ENCODE measurements at regions not wholly inside any gene's neighbourhood (a gene's known extent, or its start where the extent isn't known, plus 50 kb on each side); places are given as distances from the start of the nearest gene placed in this dataset.

DNA sequence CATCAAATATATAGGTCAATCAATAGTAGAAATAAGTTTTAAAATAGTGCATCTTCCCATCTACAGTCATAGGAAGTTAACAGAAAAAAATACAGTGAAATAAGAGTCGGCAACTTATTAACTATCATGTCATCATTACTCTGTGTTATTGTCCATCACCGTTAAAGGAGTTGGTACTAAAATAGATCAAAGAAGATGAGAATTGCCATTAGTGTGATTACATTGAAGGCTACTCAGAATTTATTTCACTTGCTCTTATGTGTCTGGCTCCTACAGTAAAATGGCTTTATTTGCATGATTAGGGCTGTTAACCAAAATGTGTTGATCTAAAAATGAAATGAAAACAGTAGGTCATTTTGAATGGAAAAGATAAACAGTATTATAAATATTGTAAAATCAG is 162.5 kb upstream of the SLITRK1 start:
- H3K4me1 Mint-ChIP-seq (ENCODE audit: low read depth, unreplicated experiment): peaks cover 4% of the 10 kb centered on the region
- FAIRE-seq (no peak), DNase-seq (ENCODE audit: low read depth) (no peak)
- H3K27me3 Mint-ChIP-seq (ENCODE audit: low read depth, unreplicated experiment): no peaks in the 10 kb centered on the region
- no peaks in the 10 kb centered on the region for H3K36me3 Mint-ChIP-seq (ENCODE audit: low read depth, unreplicated experiment)
- Histone ChIP-seq H3K4me2 (ENCODE audit: low read length) (no peak overlapping the region), H2AFZ (ENCODE audit: low read depth, low read length) (no peak overlapping the region), H3K9ac (ENCODE audit: low read length) (no peak overlapping the region), H3K36me3 (ENCODE audit: insufficient read depth, low read length) (no peaks in the 10 kb centered on the region), H3K9me3 (ENCODE audit: insufficient read depth, low read depth, low read length) (no peaks in the 10 kb centered on the region), H3K4me1 (ENCODE audit: insufficient read depth, low read length) (no peaks in the 10 kb centered on the region), H4K20me1 (ENCODE audit: insufficient read depth, low read length) (no peaks in the 10 kb centered on the region), H3K4me3 (ENCODE audit: insufficient read depth, low read depth, low read length) (no peak overlapping the region), H3K79me2 (ENCODE audit: insufficient read depth, low read length) (no peaks in the 10 kb centered on the region), H3K27me3 (ENCODE audit: insufficient read depth, low read length) (no peaks in the 10 kb centered on the region), H3K27ac (ENCODE audit: low read depth, low read length) (no peak overlapping the region)
- H3K4me3 Mint-ChIP-seq (ENCODE audit: unreplicated experiment): no peak overlapping the region
- no peaks in the 10 kb centered on the region for H3K9me3 Mint-ChIP-seq (ENCODE audit: unreplicated experiment)
- TF ChIP-seq, protein P1, sequence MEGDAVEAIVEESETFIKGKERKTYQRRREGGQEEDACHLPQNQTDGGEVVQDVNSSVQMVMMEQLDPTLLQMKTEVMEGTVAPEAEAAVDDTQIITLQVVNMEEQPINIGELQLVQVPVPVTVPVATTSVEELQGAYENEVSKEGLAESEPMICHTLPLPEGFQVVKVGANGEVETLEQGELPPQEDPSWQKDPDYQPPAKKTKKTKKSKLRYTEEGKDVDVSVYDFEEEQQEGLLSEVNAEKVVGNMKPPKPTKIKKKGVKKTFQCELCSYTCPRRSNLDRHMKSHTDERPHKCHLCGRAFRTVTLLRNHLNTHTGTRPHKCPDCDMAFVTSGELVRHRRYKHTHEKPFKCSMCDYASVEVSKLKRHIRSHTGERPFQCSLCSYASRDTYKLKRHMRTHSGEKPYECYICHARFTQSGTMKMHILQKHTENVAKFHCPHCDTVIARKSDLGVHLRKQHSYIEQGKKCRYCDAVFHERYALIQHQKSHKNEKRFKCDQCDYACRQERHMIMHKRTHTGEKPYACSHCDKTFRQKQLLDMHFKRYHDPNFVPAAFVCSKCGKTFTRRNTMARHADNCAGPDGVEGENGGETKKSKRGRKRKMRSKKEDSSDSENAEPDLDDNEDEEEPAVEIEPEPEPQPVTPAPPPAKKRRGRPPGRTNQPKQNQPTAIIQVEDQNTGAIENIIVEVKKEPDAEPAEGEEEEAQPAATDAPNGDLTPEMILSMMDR (IDR thresholded peaks at IDR 0.05; ENCODE audit: insufficient read depth, low read depth, low read length): no peak
- H3K27ac Mint-ChIP-seq (ENCODE audit: unreplicated experiment): no peak overlapping the region

- Histone ChIP-seq H3K9me3 (ENCODE audit: insufficient read depth, low read depth, low read length) (no peaks in the 10 kb centered on the region), H3K4me3 (ENCODE audit: insufficient read depth, low read depth, low read length) (no peak overlapping the region), H3K36me3 (ENCODE audit: insufficient read depth, low read length) (no peaks in the 10 kb centered on the region), H3K4me2 (ENCODE audit: low read length) (no peak overlapping the region), H3K27me3 (ENCODE audit: insufficient read depth, low read length) (no peaks in the 10 kb centered on the region), H3K27ac (ENCODE audit: low read depth, low read length) (no peak overlapping the region), H3K4me1 (ENCODE audit: insufficient read depth, low read length) (no peaks in the 10 kb centered on the region), H2AFZ (ENCODE audit: low read depth, low read length) (no peak overlapping the region), H4K20me1 (ENCODE audit: insufficient read depth, low read length) (no peaks in the 10 kb centered on the region), H3K79me2 (ENCODE audit: insufficient read depth, low read length) (no peaks in the 10 kb centered on the region), H3K9ac (ENCODE audit: low read length) (no peak overlapping the region)
- Mint-ChIP-seq H3K4me3 (ENCODE audit: unreplicated experiment) (no peak overlapping the region), H3K27ac (ENCODE audit: unreplicated experiment) (no peak overlapping the region), H3K36me3 (ENCODE audit: low read depth, unreplicated experiment) (no peaks in the 10 kb centered on the region), H3K27me3 (ENCODE audit: low read depth, unreplicated experiment) (no peaks in the 10 kb centered on the region), H3K9me3 (ENCODE audit: unreplicated experiment) (no peaks in the 10 kb centered on the region), H3K4me1 (ENCODE audit: low read depth, unreplicated experiment) (peaks cover 8% of the 10 kb centered on the region)
- DNase-seq (ENCODE audit: low read depth) (no peak), FAIRE-seq (no peak)
- TF ChIP-seq, protein P1 (IDR thresholded peaks at IDR 0.05; ENCODE audit: insufficient read depth, low read depth, low read length): no peak
- no peak for TF ChIP-seq EZH2 (IDR thresholded peaks at IDR 0.05; ENCODE audit: insufficient read depth, low read length)
Observed at GRCh38 chr13:84038001-84038400, 155.7 kb upstream of the SLITRK1 start.

GRCh38 chr13:84032116-84032515 is 149.8 kb upstream of the SLITRK1 start:
- peaks cover 3% of the 10 kb centered on the region for H3K4me1 Mint-ChIP-seq (ENCODE audit: low read depth, unreplicated experiment)
- TF ChIP-seq, protein P1 (IDR thresholded peaks at IDR 0.05; ENCODE audit: insufficient read depth, low read depth, low read length): no peak
- TF ChIP-seq EZH2 (IDR thresholded peaks at IDR 0.05; ENCODE audit: insufficient read depth, low read length): no peak

More at GRCh38 chr13:84032116-84032515, 149.8 kb upstream of the SLITRK1 start:
- Histone ChIP-seq H3K9ac (ENCODE audit: low read length) (no peak overlapping the region), H3K9me3 (ENCODE audit: insufficient read depth, low read depth, low read length) (no peaks in the 10 kb centered on the region), H3K27me3 (ENCODE audit: insufficient read depth, low read length) (no peaks in the 10 kb centered on the region), H2AFZ (ENCODE audit: low read depth, low read length) (no peak overlapping the region), H3K36me3 (ENCODE audit: insufficient read depth, low read length) (no peaks in the 10 kb centered on the region), H3K4me1 (ENCODE audit: insufficient read depth, low read length) (no peaks in the 10 kb centered on the region), H3K4me3 (ENCODE audit: insufficient read depth, low read depth, low read length) (no peak overlapping the region), H4K20me1 (ENCODE audit: insufficient read depth, low read length) (no peaks in the 10 kb centered on the region), H3K27ac (ENCODE audit: low read depth, low read length) (no peak overlapping the region), H3K79me2 (ENCODE audit: insufficient read depth, low read length) (no peaks in the 10 kb centered on the region), H3K4me2 (ENCODE audit: low read length) (no peak overlapping the region)
- Mint-ChIP-seq H3K9me3 (ENCODE audit: unreplicated experiment) (no peaks in the 10 kb centered on the region), H3K36me3 (ENCODE audit: low read depth, unreplicated experiment) (no peaks in the 10 kb centered on the region), H3K27ac (ENCODE audit: unreplicated experiment) (no peak overlapping the region), H3K4me3 (ENCODE audit: unreplicated experiment) (no peak overlapping the region), H3K27me3 (ENCODE audit: low read depth, unreplicated experiment) (no peaks in the 10 kb centered on the region)
- FAIRE-seq: no peak
- DNase-seq (ENCODE audit: low read depth): peak; percentile 29

All from astrocyte (in vitro differentiated cells and primary cell).